Ishikawa (cell line): ENCODE measurements at regions not wholly inside any gene's neighbourhood (a gene's known extent, or its start where the extent isn't known, plus 50 kb on each side); places are given as distances from the start of the nearest gene placed in this dataset.

Experiments
- CEBPB ChIP-seq: IDR thresholded peaks from 2 replicates; pipeline ENCODE4 v1.6.1; 2012
- FOXM1 ChIP-seq: IDR thresholded peaks from 2 replicates; pipeline ENCODE4 v1.6.1; 2012; ENCODE audit warnings: low read depth, borderline replicate concordance
- RAD21 ChIP-seq: IDR thresholded peaks from 2 replicates; pipeline ENCODE4 v1.6.1; 2012; ENCODE audit warnings: low read depth
- TAF1 ChIP-seq: IDR thresholded peaks from 2 replicates; pipeline ENCODE4 v1.6.1; 2012; ENCODE audit warnings: low read depth, mild to moderate bottlenecking

- TF ChIP-seq TAF1 (no peak), RAD21 (no peak), FOXM1 (no peak), CEBPB (no peak)
These were observed 203.9 kb upstream of the C14orf180 start for GRCh38 chr14:104375551-104376201.
